ENCODE measurements at regions not wholly inside any gene's neighbourhood (a gene's known extent, or its start where the extent isn't known, plus 50 kb on each side); places are given as distances from the start of the nearest gene placed in this dataset.

GRCh38 chr6:55014321-55015088, 159.8 kb upstream of the HCRTR2 start:
- Histone ChIP-seq H3K36me3 (ENCODE audit: low read length) (no peaks in the 10 kb centered on the region), H3K4me3 (ENCODE audit: insufficient read depth, low read length, poor library complexity, severe bottlenecking) (no peak overlapping the region), H3K27ac (ENCODE audit: low read depth, low read length) (no peak overlapping the region), H3K4me2 (ENCODE audit: low read depth, low read length, poor library complexity, severe bottlenecking) (no peak overlapping the region), H3K27me3 (ENCODE audit: low read length) (no peaks in the 10 kb centered on the region), H3K9me2 (replicated peaks; ENCODE audit: insufficient read depth, low read length) (no peaks in the 10 kb centered on the region), H3F3A (ENCODE audit: insufficient read depth) (no peaks in the 10 kb centered on the region), H2AFZ (ENCODE audit: low read depth, low read length, severe bottlenecking) (no peak overlapping the region), H3K9me3 (ENCODE audit: insufficient read depth, low read length) (no peaks in the 10 kb centered on the region), H3K9ac (ENCODE audit: low read length) (no peak overlapping the region), H4K20me1 (ENCODE audit: low read depth, low read length) (no peaks in the 10 kb centered on the region), H3K79me2 (ENCODE audit: insufficient read depth, low read length) (no peaks in the 10 kb centered on the region)
- no peak for TF ChIP-seq EZH2phosphoT487 (conservative IDR thresholded peaks at IDR 0.05; ENCODE audit: low read length)
- TF ChIP-seq, protein P1, sequence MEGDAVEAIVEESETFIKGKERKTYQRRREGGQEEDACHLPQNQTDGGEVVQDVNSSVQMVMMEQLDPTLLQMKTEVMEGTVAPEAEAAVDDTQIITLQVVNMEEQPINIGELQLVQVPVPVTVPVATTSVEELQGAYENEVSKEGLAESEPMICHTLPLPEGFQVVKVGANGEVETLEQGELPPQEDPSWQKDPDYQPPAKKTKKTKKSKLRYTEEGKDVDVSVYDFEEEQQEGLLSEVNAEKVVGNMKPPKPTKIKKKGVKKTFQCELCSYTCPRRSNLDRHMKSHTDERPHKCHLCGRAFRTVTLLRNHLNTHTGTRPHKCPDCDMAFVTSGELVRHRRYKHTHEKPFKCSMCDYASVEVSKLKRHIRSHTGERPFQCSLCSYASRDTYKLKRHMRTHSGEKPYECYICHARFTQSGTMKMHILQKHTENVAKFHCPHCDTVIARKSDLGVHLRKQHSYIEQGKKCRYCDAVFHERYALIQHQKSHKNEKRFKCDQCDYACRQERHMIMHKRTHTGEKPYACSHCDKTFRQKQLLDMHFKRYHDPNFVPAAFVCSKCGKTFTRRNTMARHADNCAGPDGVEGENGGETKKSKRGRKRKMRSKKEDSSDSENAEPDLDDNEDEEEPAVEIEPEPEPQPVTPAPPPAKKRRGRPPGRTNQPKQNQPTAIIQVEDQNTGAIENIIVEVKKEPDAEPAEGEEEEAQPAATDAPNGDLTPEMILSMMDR (IDR thresholded peaks at IDR 0.05; ENCODE audit: insufficient read depth, low read length, poor library complexity, severe bottlenecking): no peak

DNA sequence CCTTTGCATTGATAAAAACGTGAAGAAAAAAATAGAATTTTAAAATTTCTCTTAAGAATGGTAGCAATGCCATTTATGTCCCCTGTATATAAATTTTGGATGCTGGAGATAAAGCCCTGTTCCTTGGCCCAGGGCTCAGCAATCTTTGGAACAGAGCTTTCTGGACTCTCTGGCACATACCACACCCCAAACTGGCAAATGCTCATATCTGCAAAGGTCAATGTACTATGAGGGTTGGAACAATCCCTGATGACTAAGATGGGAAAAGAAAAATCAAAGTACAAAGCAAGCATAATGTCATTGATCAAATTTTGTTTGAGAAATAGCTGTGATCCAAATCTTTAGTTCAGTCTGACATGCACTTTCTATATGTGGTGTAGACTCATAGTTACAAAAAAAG, 158.1 kb upstream of the HCRTR2 start:
- Histone ChIP-seq H3K9me2 (replicated peaks; ENCODE audit: insufficient read depth, low read length) (no peaks in the 10 kb centered on the region), H3K27ac (ENCODE audit: low read depth, low read length) (no peak overlapping the region), H3F3A (ENCODE audit: insufficient read depth) (no peaks in the 10 kb centered on the region), H3K27me3 (ENCODE audit: low read length) (no peaks in the 10 kb centered on the region), H3K4me2 (ENCODE audit: low read depth, low read length, poor library complexity, severe bottlenecking) (no peak overlapping the region), H3K9ac (ENCODE audit: low read length) (no peak overlapping the region), H3K4me3 (ENCODE audit: insufficient read depth, low read length, poor library complexity, severe bottlenecking) (no peak overlapping the region), H3K79me2 (ENCODE audit: insufficient read depth, low read length) (no peaks in the 10 kb centered on the region), H3K36me3 (ENCODE audit: low read length) (no peaks in the 10 kb centered on the region; the same call in 1 of the 2 replicates), H3K9me3 (ENCODE audit: insufficient read depth, low read length) (no peaks in the 10 kb centered on the region), H4K20me1 (ENCODE audit: low read depth, low read length) (no peaks in the 10 kb centered on the region), H2AFZ (ENCODE audit: low read depth, low read length, severe bottlenecking) (no peak overlapping the region)
- TF ChIP-seq, protein P1 (IDR thresholded peaks at IDR 0.05; ENCODE audit: insufficient read depth, low read length, poor library complexity, severe bottlenecking): no peak
- TF ChIP-seq EZH2phosphoT487 (conservative IDR thresholded peaks at IDR 0.05; ENCODE audit: low read length): no peak

DNA sequence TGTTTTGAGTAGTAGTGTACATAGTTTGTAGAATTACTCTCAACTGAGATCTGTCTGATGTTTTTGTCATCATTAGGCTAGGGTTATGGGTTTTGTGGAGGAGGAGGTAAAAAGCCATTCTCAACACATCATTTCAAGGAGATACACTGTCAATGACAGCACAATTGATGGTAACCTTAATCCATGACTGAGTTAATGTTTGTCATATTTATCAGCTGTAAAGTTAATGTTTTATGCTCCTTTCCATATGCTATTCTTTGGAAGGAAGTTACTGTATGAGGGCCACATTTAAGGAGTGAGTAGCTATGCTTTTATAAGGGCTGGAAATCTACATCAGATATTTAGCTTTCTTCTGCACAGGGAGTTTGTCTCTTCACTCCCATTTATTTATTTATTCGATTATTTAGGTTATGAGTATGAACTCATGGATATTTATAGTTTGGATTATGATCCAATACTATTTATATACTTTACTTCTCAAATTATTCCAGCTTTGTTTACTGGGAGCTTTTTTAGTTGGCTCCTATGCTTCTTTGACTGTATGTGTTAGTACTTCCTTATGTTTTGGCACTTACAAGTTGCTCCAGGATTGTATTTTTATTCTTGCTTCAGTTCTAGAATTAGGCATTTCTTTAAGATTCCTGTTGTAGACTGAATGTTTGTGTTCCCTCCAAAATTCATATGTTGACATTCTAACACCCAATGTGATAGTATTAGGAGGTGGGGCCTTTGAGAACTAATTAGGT, 156.6 kb upstream of the HCRTR2 start:
- no peaks in the 10 kb centered on the region; the same call in 1 of the 2 replicates for H3K36me3 ChIP-seq (ENCODE audit: low read length)
- H3K4me2 ChIP-seq (ENCODE audit: low read depth, low read length, poor library complexity, severe bottlenecking): no peak overlapping the region
- H3K9me3 ChIP-seq (ENCODE audit: insufficient read depth, low read length): no peaks in the 10 kb centered on the region
- no peak for TF ChIP-seq EZH2phosphoT487 (conservative IDR thresholded peaks at IDR 0.05; ENCODE audit: low read length)
- TF ChIP-seq, protein P1 (IDR thresholded peaks at IDR 0.05; ENCODE audit: insufficient read depth, low read length, poor library complexity, severe bottlenecking): no peak
- H4K20me1 ChIP-seq (ENCODE audit: low read depth, low read length): no peaks in the 10 kb centered on the region
- H3K27ac ChIP-seq (ENCODE audit: low read depth, low read length): no peak overlapping the region
- no peaks in the 10 kb centered on the region for H3K79me2 ChIP-seq (ENCODE audit: insufficient read depth, low read length)
- no peaks in the 10 kb centered on the region for H3F3A ChIP-seq (ENCODE audit: insufficient read depth)
- no peaks in the 10 kb centered on the region for H3K27me3 ChIP-seq (ENCODE audit: low read length)
- H3K9ac ChIP-seq (ENCODE audit: low read length): no peak overlapping the region
- H3K4me3 ChIP-seq (ENCODE audit: insufficient read depth, low read length, poor library complexity, severe bottlenecking): no peak overlapping the region
- no peaks in the 10 kb centered on the region for H3K9me2 ChIP-seq (replicated peaks; ENCODE audit: insufficient read depth, low read length)
- H2AFZ ChIP-seq (ENCODE audit: low read depth, low read length, severe bottlenecking): no peak overlapping the region
